A549 (cell line): ENCODE measurements at regions not wholly inside any gene's neighbourhood (a gene's known extent, or its start where the extent isn't known, plus 50 kb on each side); places are given as distances from the start of the nearest gene placed in this dataset.

ENCODE experiments used
- CHD4 ChIP-seq: fragments of 200-600 bp; sonication (generic); IDR thresholded peaks from 2 replicates; pipeline ENCODE4 v1.6.1; 2016; ENCODE audit warnings: antibody characterized with exemption, mild to moderate bottlenecking, borderline replicate concordance
- MAFK ChIP-seq: fragments of 450-650 bp; IDR thresholded peaks from 2 replicates; pipeline ENCODE4 v1.6.1; 2014; ENCODE audit not compliant: partially characterized antibody
- TF ChIP-seq, protein P1 (sequence below): fragments of >200 bp; sonication (Bioruptor Twin); formaldehyde crosslinking; IDR thresholded peaks from 3 replicates; pipeline ENCODE4 v1.5.1; 2016

- no peak for TF ChIP-seq CHD4
- TF ChIP-seq, protein P1, sequence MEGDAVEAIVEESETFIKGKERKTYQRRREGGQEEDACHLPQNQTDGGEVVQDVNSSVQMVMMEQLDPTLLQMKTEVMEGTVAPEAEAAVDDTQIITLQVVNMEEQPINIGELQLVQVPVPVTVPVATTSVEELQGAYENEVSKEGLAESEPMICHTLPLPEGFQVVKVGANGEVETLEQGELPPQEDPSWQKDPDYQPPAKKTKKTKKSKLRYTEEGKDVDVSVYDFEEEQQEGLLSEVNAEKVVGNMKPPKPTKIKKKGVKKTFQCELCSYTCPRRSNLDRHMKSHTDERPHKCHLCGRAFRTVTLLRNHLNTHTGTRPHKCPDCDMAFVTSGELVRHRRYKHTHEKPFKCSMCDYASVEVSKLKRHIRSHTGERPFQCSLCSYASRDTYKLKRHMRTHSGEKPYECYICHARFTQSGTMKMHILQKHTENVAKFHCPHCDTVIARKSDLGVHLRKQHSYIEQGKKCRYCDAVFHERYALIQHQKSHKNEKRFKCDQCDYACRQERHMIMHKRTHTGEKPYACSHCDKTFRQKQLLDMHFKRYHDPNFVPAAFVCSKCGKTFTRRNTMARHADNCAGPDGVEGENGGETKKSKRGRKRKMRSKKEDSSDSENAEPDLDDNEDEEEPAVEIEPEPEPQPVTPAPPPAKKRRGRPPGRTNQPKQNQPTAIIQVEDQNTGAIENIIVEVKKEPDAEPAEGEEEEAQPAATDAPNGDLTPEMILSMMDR: no peak
- peak; percentile 51 for TF ChIP-seq MAFK
These were observed 548.1 kb upstream of the GYPC start for GRCh38 chr2:126107883-126108282.
